HCT116 (cell line): ENCODE measurements at regions not wholly inside any gene's neighbourhood (a gene's known extent, or its start where the extent isn't known, plus 50 kb on each side); places are given as distances from the start of the nearest gene placed in this dataset.

Source experiments
- ATAC-seq: fragments of 200-7000 bp; cut with Tn5 transposase; 2 replicates; pipeline ENCODE4 v1.9.1; 2020; ENCODE audit warnings: mild to moderate bottlenecking, moderate library complexity
- BruUV-seq: library from RNA; stranded (reverse); fragments of 400-500 nt; replicated peaks from 2 replicates; lab custom pipeline; 2021; lab: Mats Ljungman, UMichigan
- CTCF ChIA-PET: fragments of 300-600 bp; sonication (Branson Sonifier 250); formaldehyde crosslinking; loops from one replicate; lab custom pipeline; 2021; ENCODE audit warnings: antibody characterized with exemption; lab: Charles Lee
- POLR2A ChIA-PET: fragments of 300-600, 350-600 bp; sonication (Branson Sonifier 250); formaldehyde crosslinking; loops from one replicate; lab custom pipeline; 2021; ENCODE audit warnings: antibody characterized with exemption; lab: Charles Lee
- RAD21 ChIA-PET, 2 experiments: fragments of 300-600 bp; sonication (Branson Sonifier 250); formaldehyde crosslinking; loops; one replicate each; lab custom pipeline; 2023; ENCODE audit warnings: low total read pairs in 2 of 2; ENCODE audit not compliant: uncharacterized antibody in 2 of 2, unreplicated experiment in 2 of 2, low non-redundant PET in 1 of 2; lab: Charles Lee
- DNase-seq: peaks from one replicate; pipeline ENCODE4 v3.0.0-alpha.2; 2010; ENCODE audit warnings: low read depth, low spot score
- H2AFZ ChIP-seq: fragments of 200-600 bp; shearing (Covaris generic), sonication (generic); 2 replicates; pipeline ENCODE4 v1.6.1; 2017; ENCODE audit warnings: low read depth, mixed run types, mixed read lengths, antibody characterized with exemption, low read length; ENCODE audit not compliant: poor library complexity, severe bottlenecking
- H3K27ac ChIP-seq: 2 replicates; pipeline ENCODE4 v1.5.1; 2012; ENCODE audit warnings: low read depth, low read length
- H3K27me3 ChIP-seq: fragments of 200-600 bp; sonication (generic); 2 replicates; pipeline ENCODE4 v1.6.1; 2016; ENCODE audit warnings: mixed run types, low read length, mixed read lengths; ENCODE audit not compliant: insufficient read depth
- H3K36me3 ChIP-seq, 2 experiments: fragments of 200-500 bp in 1 of 2; fragments of 200-600 bp in 1 of 2; sonication (Bioruptor generic) in 1 of 2; sonication (generic) in 1 of 2; 2 replicates each; pipeline versions ENCODE4 v1.5.1 to v1.6.1; 2014 to 2016; ENCODE audit warnings: low read length in 2 of 2, inconsistent platforms in 1 of 2, mixed read lengths in 1 of 2, mixed run types in 1 of 2; ENCODE audit not compliant: insufficient read depth in 2 of 2, control insufficient read depth in 1 of 2
- H3K4me1 ChIP-seq, 2 experiments: fragments of 200-600 bp in 1 of 2; sonication (generic) in 1 of 2; 2 replicates each; pipeline versions ENCODE4 v1.5.1 to v1.6.1; 2012 to 2017; ENCODE audit warnings: low read length in 2 of 2, inconsistent platforms in 1 of 2, mild to moderate bottlenecking in 1 of 2, mixed read lengths in 1 of 2, mixed run types in 1 of 2, moderate library complexity in 1 of 2; ENCODE audit not compliant: insufficient read depth in 2 of 2, control insufficient read depth in 1 of 2
- H3K4me2 ChIP-seq: fragments of 200-600 bp; sonication (generic); 2 replicates; pipeline ENCODE4 v1.6.1; 2017; ENCODE audit warnings: mixed run types, low read length, mixed read lengths
- H3K4me3 ChIP-seq, 2 experiments: fragments of 200-600 bp in 1 of 2; sonication (generic) in 1 of 2; replicated peaks in 1 of 2; 2 replicates each; pipeline ENCODE4 v1.5.1; 2011 to 2016; ENCODE audit warnings: low read length in 2 of 2, control low read depth in 1 of 2, low read depth in 1 of 2, mild to moderate bottlenecking in 1 of 2, mixed read lengths in 1 of 2, mixed run types in 1 of 2
- H3K79me2 ChIP-seq: fragments of 200-600 bp; sonication (generic); 2 replicates; pipeline ENCODE4 v1.6.1; 2017; ENCODE audit warnings: mild to moderate bottlenecking, mixed run types, low read length, moderate library complexity, mixed read lengths; ENCODE audit not compliant: insufficient read depth
- H3K9ac ChIP-seq: fragments of 200-600 bp; sonication (generic); 2 replicates; pipeline ENCODE4 v1.6.1; 2016; ENCODE audit warnings: low read length, mixed read lengths
- H3K9me2 ChIP-seq: fragments of 200-600 bp; sonication (generic), shearing (Covaris generic); 2 replicates; pipeline ENCODE4 v1.6.1; 2017; ENCODE audit warnings: mixed run types, mild to moderate bottlenecking, moderate library complexity; ENCODE audit not compliant: insufficient read depth
- H3K9me3 ChIP-seq, 2 experiments: fragments of 200-500 bp in 1 of 2; fragments of 200-600 bp in 1 of 2; sonication (Bioruptor generic) in 1 of 2; sonication (generic) in 1 of 2; 2 replicates each; pipeline ENCODE4 v1.6.1; 2014 to 2017; ENCODE audit warnings: low read length in 2 of 2, mixed read lengths in 2 of 2, inconsistent platforms in 1 of 2, low read depth in 1 of 2, mild to moderate bottlenecking in 1 of 2, mixed run types in 1 of 2, moderate library complexity in 1 of 2; ENCODE audit not compliant: control insufficient read depth in 1 of 2, insufficient read depth in 1 of 2
- H4K20me1 ChIP-seq: fragments of 200-600 bp; sonication (generic), shearing (Covaris generic); 2 replicates; pipeline ENCODE4 v1.6.1; 2017; ENCODE audit warnings: mixed run types, mild to moderate bottlenecking, moderate library complexity; ENCODE audit not compliant: insufficient read depth
- ATF3 ChIP-seq: IDR thresholded peaks from 2 replicates; pipeline ENCODE4 v1.6.1; 2012
- CTCF ChIP-seq, 3 experiments: fragments of 200-600 bp in 1 of 3; sonication (generic) in 1 of 3; IDR thresholded peaks in 2 of 3; conservative IDR thresholded peaks in 1 of 3; 2 replicates each; pipeline ENCODE4 v1.5.1; 2012 to 2017; ENCODE audit warnings: low read depth in 2 of 3, low read length in 2 of 3, antibody characterized with exemption in 1 of 3, borderline replicate concordance in 1 of 3, control low read depth in 1 of 3, mild to moderate bottlenecking in 1 of 3, mixed read lengths in 1 of 3, mixed run types in 1 of 3, moderate library complexity in 1 of 3; ENCODE audit not compliant: insufficient read depth in 1 of 3
- ELF1 ChIP-seq: IDR thresholded peaks from 2 replicates; pipeline ENCODE4 v1.6.1; 2012; ENCODE audit warnings: low read depth, borderline replicate concordance
- EZH2 ChIP-seq: fragments of 200-600 bp; sonication (generic); IDR thresholded peaks from 2 replicates; pipeline ENCODE4 v1.6.1; 2017; ENCODE audit warnings: antibody characterized with exemption, mixed run types
- FOSL1 ChIP-seq: IDR thresholded peaks from 2 replicates; pipeline ENCODE4 v1.6.1; 2012; ENCODE audit warnings: low read depth
- JUND ChIP-seq: IDR thresholded peaks from 2 replicates; pipeline ENCODE4 v1.6.1; 2012
- MAX ChIP-seq: IDR thresholded peaks from 2 replicates; pipeline ENCODE4 v1.6.1; 2012
- POLR2A ChIP-seq: IDR thresholded peaks from 2 replicates; pipeline ENCODE4 v1.7.0; 2011; ENCODE audit warnings: borderline replicate concordance; ENCODE audit not compliant: insufficient read depth, insufficient read length; ENCODE audit errors: extremely low read depth
- POLR2AphosphoS5 ChIP-seq: IDR thresholded peaks from 2 replicates; pipeline ENCODE4 v1.6.1; 2011; ENCODE audit warnings: mild to moderate bottlenecking, low read depth, low read length, moderate library complexity
- SP1 ChIP-seq: IDR thresholded peaks from 2 replicates; pipeline ENCODE4 v1.6.1; 2012; ENCODE audit warnings: low read depth
- SRF ChIP-seq: IDR thresholded peaks from 2 replicates; pipeline ENCODE4 v1.6.1; 2012; ENCODE audit warnings: low read depth
- TCF7L2 ChIP-seq: IDR thresholded peaks from 2 replicates; pipeline ENCODE4 v1.7.0; 2011; ENCODE audit warnings: borderline replicate concordance, inconsistent platforms; ENCODE audit not compliant: insufficient read depth, insufficient read length; ENCODE audit errors: extremely low read depth
- YY1 ChIP-seq: IDR thresholded peaks from 2 replicates; pipeline ENCODE4 v1.6.1; 2011; ENCODE audit warnings: low read length, low read depth, moderate library complexity, mild to moderate bottlenecking; ENCODE audit not compliant: insufficient replicate concordance; ENCODE audit errors: extremely low read depth
- ZFX ChIP-seq: fragments of 450-650 bp; IDR thresholded peaks from 2 replicates; pipeline ENCODE4 v1.6.1; 2017
- intact Hi-C: fragments of 100-400 bp; cut with micrococcal nuclease; formaldehyde crosslinking; loops from 2 replicates; pipeline ENCODE4 v1.10.0; 2022

GRCh38 chr2:45177870-45178269 lies 168.6 kb upstream of the SIX2 start:
- H3K9me2 ChIP-seq = 0 out of 2 replicates have a peak, but pooled peaks cover 4% of the 10 kb centered on the region
- no peak overlapping the region for H3K27ac ChIP-seq
- H3K9ac ChIP-seq = no peak overlapping the region
- no peak overlapping the region for H2AFZ ChIP-seq
- no peak; the same call in 1 of the 2 replicates for ATAC-seq
- intact Hi-C loops = no loop called here
- ChIA-PET RAD21 (no interaction called here), POLR2A (no interaction called here), CTCF (no interaction called here)
- no peaks in the 10 kb centered on the region for H3K9me3 ChIP-seq
- TF ChIP-seq TCF7L2 (no peak), CTCF (IDR thresholded peaks at IDR 0.05 in 2 of 3, conservative IDR thresholded peaks at IDR 0.05 in 1 of 3; ENCODE audit: borderline replicate concordance in 1 of 3, insufficient read depth in 1 of 3, low read depth in 2 of 3, low read length in 2 of 3) (no peak), SP1 (no peak), FOSL1 (no peak), ELF1 (no peak), POLR2AphosphoS5 (no peak)
- H3K36me3 ChIP-seq = no peaks in the 10 kb centered on the region
- no peaks in the 10 kb centered on the region for H4K20me1 ChIP-seq
- H3K79me2 ChIP-seq = no peaks in the 10 kb centered on the region
- DNase-seq = no peak
- no peak overlapping the region for H3K4me3 ChIP-seq
- H3K4me1 ChIP-seq = peaks cover 0 to 15% of the 10 kb centered on the region in 2 experiments; a peak in 2 of 4 replicates
- BruUV-seq = no TSS peak
- no peak overlapping the region for H3K4me2 ChIP-seq
- H3K27me3 ChIP-seq = no peaks in the 10 kb centered on the region

GRCh38 chr2:45176390-45176789 lies 167.1 kb upstream of the SIX2 start:
- Histone ChIP-seq H3K9me3 (no peaks in the 10 kb centered on the region), H3K9me2 (0 out of 2 replicates have a peak, but pooled peaks cover 4% of the 10 kb centered on the region), H3K4me2 (no peak overlapping the region), H3K36me3 (no peaks in the 10 kb centered on the region), H3K27me3 (no peaks in the 10 kb centered on the region), H2AFZ (no peak overlapping the region), H3K27ac (no peak overlapping the region), H3K4me3 (no peak overlapping the region), H3K4me1 (peaks cover 0 to 15% of the 10 kb centered on the region in 2 experiments; a peak in 2 of 4 replicates), H3K79me2 (no peaks in the 10 kb centered on the region), H3K9ac (no peak overlapping the region), H4K20me1 (no peaks in the 10 kb centered on the region)
- ChIA-PET CTCF (no interaction called here), POLR2A (no interaction called here), RAD21 (no interaction called here)
- DNase-seq (no peak), ATAC-seq (no peak)
- intact Hi-C loops = no loop called here
- no TSS peak for BruUV-seq
- TF ChIP-seq JUND (no peak), MAX (no peak), FOSL1 (no peak), YY1 (no peak), SRF (no peak), EZH2 (no peak), SP1 (no peak), ATF3 (no peak), ZFX (no peak), POLR2A (no peak), CTCF (IDR thresholded peaks at IDR 0.05 in 2 of 3, conservative IDR thresholded peaks at IDR 0.05 in 1 of 3; ENCODE audit: borderline replicate concordance in 1 of 3, insufficient read depth in 1 of 3, low read depth in 2 of 3, low read length in 2 of 3) (no peak)
